ENCODE measurements at regions not wholly inside any gene's neighbourhood (a gene's known extent, or its start where the extent isn't known, plus 50 kb on each side); places are given as distances from the start of the nearest gene placed in this dataset.

GRCh38 chr9:109948453-109948852, 168.5 kb downstream of the PALM2AKAP2 start:
- H2AFZ ChIP-seq (ENCODE audit: low read length), result no peak overlapping the region
- TF ChIP-seq EZH2 (IDR thresholded peaks at IDR 0.05; ENCODE audit: low read length, unreplicated experiment) (no peak), EZH2phosphoT487 (IDR thresholded peaks at IDR 0.05; ENCODE audit: borderline replicate concordance, low read length) (no peak), CTCF (conservative IDR thresholded peaks at IDR 0.05; ENCODE audit: low read depth, low read length) (no peak)
- no peak overlapping the region for H3K9ac ChIP-seq (ENCODE audit: low read length)
- H3K4me2 ChIP-seq (ENCODE audit: low read length), result no peak overlapping the region
- H3K4me1 ChIP-seq (ENCODE audit: insufficient read depth, low read length), result no peaks in the 10 kb centered on the region
- POLR2A ChIA-PET (ENCODE audit: unreplicated experiment), result no interaction called here
- no peak overlapping the region for H3K4me3 ChIP-seq (ENCODE audit: low read length)
- H3F3A ChIP-seq (ENCODE audit: low read length, unreplicated experiment), result no peaks in the 10 kb centered on the region
- no peak for DNase-seq
- H3K27ac ChIP-seq (ENCODE audit: low read length), result no peak overlapping the region
- no peak for ATAC-seq
- CTCF ChIA-PET, result no interaction called here
- no peaks in the 10 kb centered on the region for H3K27me3 ChIP-seq (ENCODE audit: low read length)
- H3K79me2 ChIP-seq (ENCODE audit: low read length), result no peaks in the 10 kb centered on the region
- intact Hi-C loops (cut with micrococcal nuclease), result no loop called here
- no TSS peak for BruUV-seq (replicated peaks)
- no peaks in the 10 kb centered on the region for H4K20me1 ChIP-seq (ENCODE audit: low read length)
- H3K9me2 ChIP-seq (replicated peaks; ENCODE audit: low read length), result no peaks in the 10 kb centered on the region
- H3K9me3 ChIP-seq (ENCODE audit: low read length), result no peaks in the 10 kb centered on the region
- H3K36me3 ChIP-seq (ENCODE audit: low read depth, low read length), result no peaks in the 10 kb centered on the region

- Histone ChIP-seq H3K27ac (ENCODE audit: low read length) (no peak overlapping the region), H3K27me3 (ENCODE audit: low read length) (no peaks in the 10 kb centered on the region), H3K4me1 (ENCODE audit: insufficient read depth, low read length) (no peaks in the 10 kb centered on the region), H2AFZ (ENCODE audit: low read length) (no peak overlapping the region), H3K4me3 (ENCODE audit: low read length) (no peak overlapping the region), H3F3A (ENCODE audit: low read length, unreplicated experiment) (no peaks in the 10 kb centered on the region), H3K79me2 (ENCODE audit: low read length) (no peaks in the 10 kb centered on the region), H3K9me3 (ENCODE audit: low read length) (no peaks in the 10 kb centered on the region), H3K4me2 (ENCODE audit: low read length) (no peak overlapping the region), H4K20me1 (ENCODE audit: low read length) (no peaks in the 10 kb centered on the region), H3K36me3 (ENCODE audit: low read depth, low read length) (no peaks in the 10 kb centered on the region), H3K9ac (ENCODE audit: low read length) (no peak overlapping the region), H3K9me2 (replicated peaks; ENCODE audit: low read length) (no peaks in the 10 kb centered on the region)
- POLR2A ChIA-PET (ENCODE audit: unreplicated experiment), result no interaction called here
- no peak for DNase-seq
- no TSS peak for BruUV-seq (replicated peaks)
- intact Hi-C loops (cut with micrococcal nuclease), result no loop called here
- CTCF ChIA-PET, result no interaction called here
- TF ChIP-seq EZH2phosphoT487 (IDR thresholded peaks at IDR 0.05; ENCODE audit: borderline replicate concordance, low read length) (no peak), CTCF (conservative IDR thresholded peaks at IDR 0.05; ENCODE audit: low read depth, low read length) (no peak), EZH2 (IDR thresholded peaks at IDR 0.05; ENCODE audit: low read length, unreplicated experiment) (no peak)
- no peak for ATAC-seq
Measured at GRCh38 chr9:109950710-109951443, 170.9 kb downstream of the PALM2AKAP2 start.

GRCh38 chr9:109953300-109953699, 173.3 kb downstream of the PALM2AKAP2 start:
- no peaks in the 10 kb centered on the region for H4K20me1 ChIP-seq (ENCODE audit: low read length)
- H3K9me3 ChIP-seq (ENCODE audit: low read length), result no peaks in the 10 kb centered on the region
- H3K36me3 ChIP-seq (ENCODE audit: low read depth, low read length), result no peaks in the 10 kb centered on the region
- POLR2A ChIA-PET (ENCODE audit: unreplicated experiment), result no interaction called here
- no peak overlapping the region for H3K4me2 ChIP-seq (ENCODE audit: low read length)
- ATAC-seq, result no peak
- no peaks in the 10 kb centered on the region for H3K4me1 ChIP-seq (ENCODE audit: insufficient read depth, low read length)
- no peak overlapping the region for H3K27ac ChIP-seq (ENCODE audit: low read length)
- no peak overlapping the region for H2AFZ ChIP-seq (ENCODE audit: low read length)
- CTCF ChIA-PET, result no interaction called here
- H3K4me3 ChIP-seq (ENCODE audit: low read length), result no peak overlapping the region
- H3K79me2 ChIP-seq (ENCODE audit: low read length), result no peaks in the 10 kb centered on the region
- no peak for TF ChIP-seq EZH2phosphoT487 (IDR thresholded peaks at IDR 0.05; ENCODE audit: borderline replicate concordance, low read length)
- no peak for TF ChIP-seq EZH2 (IDR thresholded peaks at IDR 0.05; ENCODE audit: low read length, unreplicated experiment)
- TF ChIP-seq CTCF (conservative IDR thresholded peaks at IDR 0.05; ENCODE audit: low read depth, low read length), result no peak
- intact Hi-C loops (cut with micrococcal nuclease), result no loop called here
- H3F3A ChIP-seq (ENCODE audit: low read length, unreplicated experiment), result no peaks in the 10 kb centered on the region
- no peaks in the 10 kb centered on the region for H3K27me3 ChIP-seq (ENCODE audit: low read length)
- DNase-seq, result no peak
- no peaks in the 10 kb centered on the region for H3K9me2 ChIP-seq (replicated peaks; ENCODE audit: low read length)
- no TSS peak for BruUV-seq (replicated peaks)
- H3K9ac ChIP-seq (ENCODE audit: low read length), result no peak overlapping the region

All from PC-3 (cell line).